ENCODE measurements at regions not wholly inside any gene's neighbourhood (a gene's known extent, or its start where the extent isn't known, plus 50 kb on each side); places are given as distances from the start of the nearest gene placed in this dataset.

- DNase-seq, result no peak
Observed at GRCh38 chr20:24738981-24739633, 210.0 kb upstream of the CST7 start.

- no peak for DNase-seq
Observed at GRCh38 chr20:24739746-24740145, 209.3 kb upstream of the CST7 start.

GRCh38 chr20:24741493-24742072, 207.5 kb upstream of the CST7 start:
- no peak for DNase-seq

- no peak for DNase-seq
Observed at GRCh38 chr20:24742436-24742835, 206.6 kb upstream of the CST7 start.

- no peak for DNase-seq
Observed at GRCh38 chr20:24742989-24743388, 206.1 kb upstream of the CST7 start.

- DNase-seq, result no peak
Observed at GRCh38 chr20:24743641-24744040, 205.4 kb upstream of the CST7 start.

GRCh38 chr20:24744747-24745146, 204.3 kb upstream of the CST7 start:
- DNase-seq, result no peak

- DNase-seq, result no peak
Observed at GRCh38 chr20:24745206-24745605, 203.9 kb upstream of the CST7 start.

- DNase-seq, result no peak
Observed at GRCh38 chr20:24745617-24746350, 203.3 kb upstream of the CST7 start.

GRCh38 chr20:24746351-24746685, 202.8 kb upstream of the CST7 start:
- peak; percentile 72 for DNase-seq

- no peak for DNase-seq
Observed at GRCh38 chr20:24747010-24747712, 201.9 kb upstream of the CST7 start.

GRCh38 chr20:24747881-24748595, 201.0 kb upstream of the CST7 start:
- no peak for DNase-seq

- no peak for DNase-seq
Observed at GRCh38 chr20:24751551-24751950, 197.5 kb upstream of the CST7 start.

- DNase-seq, result no peak
Observed at GRCh38 chr20:24752612-24753011, 196.5 kb upstream of the CST7 start.

GRCh38 chr20:24753130-24753529, 195.9 kb upstream of the CST7 start:
- DNase-seq, result no peak

GRCh38 chr20:24754691-24755090, 194.4 kb upstream of the CST7 start:
- no peak for DNase-seq

- no peak for DNase-seq
Observed at GRCh38 chr20:24755411-24755922, 193.6 kb upstream of the CST7 start.

GRCh38 chr20:24756292-24757025, 192.6 kb upstream of the CST7 start:
- no peak for DNase-seq

GRCh38 chr20:24761220-24762065, 187.6 kb upstream of the CST7 start:
- no peak for DNase-seq

GRCh38 chr20:24762371-24762770, 186.7 kb upstream of the CST7 start:
- DNase-seq, result no peak

GRCh38 chr20:24762791-24763350, 186.2 kb upstream of the CST7 start:
- no peak for DNase-seq
